H1 (cell line): ENCODE measurements at regions not wholly inside any gene's neighbourhood (a gene's known extent, or its start where the extent isn't known, plus 50 kb on each side); places are given as distances from the start of the nearest gene placed in this dataset.

ENCODE experiments used
- CBX5 ChIP-seq: fragments of 300-800, 300-1000 bp; sonication (generic); IDR thresholded peaks from 2 replicates; pipeline ENCODE4 v1.7.1; 2016; ENCODE audit warnings: antibody characterized with exemption, low read length, low read depth
- CTCF ChIP-seq, 3 experiments: IDR thresholded peaks; 1 replicate in 2 of 3; 2 replicates in 1 of 3; pipeline versions ENCODE4 v1.5.1 to v1.6.1; 2011; ENCODE audit warnings: low read length in 3 of 3, mild to moderate bottlenecking in 3 of 3, inconsistent platforms in 2 of 3, low read depth in 1 of 3, moderate library complexity in 1 of 3; ENCODE audit not compliant: insufficient read depth in 1 of 3; ENCODE audit errors: control extremely low read depth in 1 of 3
- NRF1 ChIP-seq: IDR thresholded peaks from 2 replicates; pipeline ENCODE4 v1.6.1; 2011; ENCODE audit warnings: mild to moderate bottlenecking, low read depth, low read length, improper control_type of control experiment
- POLR2AphosphoS5 ChIP-seq: IDR thresholded peaks from 2 replicates; pipeline ENCODE4 v1.6.1; 2011; ENCODE audit warnings: low read depth, low read length
- TAF7 ChIP-seq: optimal IDR thresholded peaks from 2 replicates; pipeline ENCODE3; 2011; ENCODE audit warnings: low read depth, mild to moderate bottlenecking, inconsistent platforms, low read length, moderate library complexity, borderline replicate concordance
- YY1 ChIP-seq: IDR thresholded peaks from 2 replicates; pipeline ENCODE4 v1.6.1; 2011; ENCODE audit warnings: low read depth, mild to moderate bottlenecking, low read length

- TF ChIP-seq CTCF (IDR thresholded peaks at IDR 0.05; ENCODE audit: control extremely low read depth in 1 of 3, insufficient read depth in 1 of 3, low read depth in 1 of 3, low read length in 3 of 3): no peak
- no peak for TF ChIP-seq NRF1
- TF ChIP-seq POLR2AphosphoS5: no peak
- TF ChIP-seq YY1: no peak
- no peak for TF ChIP-seq TAF7
- TF ChIP-seq CBX5: no peak
Measured at GRCh38 chr6:105907991-105908390, 178.1 kb upstream of the PRDM1 start.
